Endothelial cell (in vitro differentiated cells): ENCODE measurements at regions not wholly inside any gene's neighbourhood (a gene's known extent, or its start where the extent isn't known, plus 50 kb on each side); places are given as distances from the start of the nearest gene placed in this dataset.

Experiments
- DNase-seq: peaks from one replicate; pipeline ENCODE4 v3.0.0; 2021; ENCODE audit warnings: low spot score
- H3K27ac Mint-ChIP-seq: one replicate; pipeline ENCODE4 v1.8.0; 2021; ENCODE audit warnings: mixed read lengths, inconsistent platforms; ENCODE audit not compliant: unreplicated experiment
- H3K27me3 Mint-ChIP-seq: one replicate; pipeline ENCODE4 v1.8.0; 2021; ENCODE audit warnings: mild to moderate bottlenecking, moderate library complexity, mixed read lengths, inconsistent platforms; ENCODE audit not compliant: unreplicated experiment
- H3K36me3 Mint-ChIP-seq: one replicate; pipeline ENCODE4 v1.8.0; 2021; ENCODE audit warnings: mild to moderate bottlenecking, low read depth, mixed read lengths, inconsistent platforms; ENCODE audit not compliant: unreplicated experiment
- H3K4me1 Mint-ChIP-seq: one replicate; pipeline ENCODE4 v1.8.0; 2021; ENCODE audit warnings: mild to moderate bottlenecking, mixed read lengths, inconsistent platforms; ENCODE audit not compliant: unreplicated experiment
- H3K4me3 Mint-ChIP-seq: one replicate; pipeline ENCODE4 v1.8.0; 2021; ENCODE audit warnings: mild to moderate bottlenecking, mixed read lengths, inconsistent platforms; ENCODE audit not compliant: unreplicated experiment
- H3K9me3 Mint-ChIP-seq: one replicate; pipeline ENCODE4 v1.8.0; 2021; ENCODE audit warnings: mixed read lengths, inconsistent platforms; ENCODE audit not compliant: unreplicated experiment
- TF ChIP-seq, protein P1 (sequence below): fragments of 200-600 bp; sonication (generic); IDR thresholded peaks from one replicate; pipeline ENCODE4 v1.5.0; 2021; ENCODE audit warnings: antibody characterized with exemption; ENCODE audit not compliant: unreplicated experiment

DNA sequence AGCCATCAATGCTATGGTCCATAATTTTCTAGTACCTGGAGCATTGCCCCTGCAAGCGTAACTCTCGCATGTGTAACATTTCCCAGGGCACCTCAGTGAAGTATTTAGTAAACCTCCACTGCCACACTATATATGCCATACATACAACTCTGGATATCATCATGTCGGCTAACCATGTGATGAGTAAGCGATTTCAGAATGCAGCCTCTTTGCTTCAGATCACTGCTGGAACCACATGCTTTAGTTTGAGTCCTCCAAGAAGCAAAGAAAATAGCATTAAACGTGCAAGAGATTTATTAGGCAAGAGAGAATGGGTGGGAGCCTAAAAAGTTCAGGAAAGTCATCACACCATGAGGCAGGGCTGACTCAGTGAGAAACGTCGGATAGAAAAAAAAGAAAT is 635.6 kb upstream of the SLITRK5 start:
- H3K9me3 Mint-ChIP-seq, result no peaks in the 10 kb centered on the region
- no peaks in the 10 kb centered on the region for H3K27me3 Mint-ChIP-seq
- no peaks in the 10 kb centered on the region for H3K4me1 Mint-ChIP-seq
- no peaks in the 10 kb centered on the region for H3K36me3 Mint-ChIP-seq
- no peak overlapping the region for H3K27ac Mint-ChIP-seq
- TF ChIP-seq, protein P1, sequence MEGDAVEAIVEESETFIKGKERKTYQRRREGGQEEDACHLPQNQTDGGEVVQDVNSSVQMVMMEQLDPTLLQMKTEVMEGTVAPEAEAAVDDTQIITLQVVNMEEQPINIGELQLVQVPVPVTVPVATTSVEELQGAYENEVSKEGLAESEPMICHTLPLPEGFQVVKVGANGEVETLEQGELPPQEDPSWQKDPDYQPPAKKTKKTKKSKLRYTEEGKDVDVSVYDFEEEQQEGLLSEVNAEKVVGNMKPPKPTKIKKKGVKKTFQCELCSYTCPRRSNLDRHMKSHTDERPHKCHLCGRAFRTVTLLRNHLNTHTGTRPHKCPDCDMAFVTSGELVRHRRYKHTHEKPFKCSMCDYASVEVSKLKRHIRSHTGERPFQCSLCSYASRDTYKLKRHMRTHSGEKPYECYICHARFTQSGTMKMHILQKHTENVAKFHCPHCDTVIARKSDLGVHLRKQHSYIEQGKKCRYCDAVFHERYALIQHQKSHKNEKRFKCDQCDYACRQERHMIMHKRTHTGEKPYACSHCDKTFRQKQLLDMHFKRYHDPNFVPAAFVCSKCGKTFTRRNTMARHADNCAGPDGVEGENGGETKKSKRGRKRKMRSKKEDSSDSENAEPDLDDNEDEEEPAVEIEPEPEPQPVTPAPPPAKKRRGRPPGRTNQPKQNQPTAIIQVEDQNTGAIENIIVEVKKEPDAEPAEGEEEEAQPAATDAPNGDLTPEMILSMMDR, result no peak
- no peak overlapping the region for H3K4me3 Mint-ChIP-seq
- no peak for DNase-seq

DNA sequence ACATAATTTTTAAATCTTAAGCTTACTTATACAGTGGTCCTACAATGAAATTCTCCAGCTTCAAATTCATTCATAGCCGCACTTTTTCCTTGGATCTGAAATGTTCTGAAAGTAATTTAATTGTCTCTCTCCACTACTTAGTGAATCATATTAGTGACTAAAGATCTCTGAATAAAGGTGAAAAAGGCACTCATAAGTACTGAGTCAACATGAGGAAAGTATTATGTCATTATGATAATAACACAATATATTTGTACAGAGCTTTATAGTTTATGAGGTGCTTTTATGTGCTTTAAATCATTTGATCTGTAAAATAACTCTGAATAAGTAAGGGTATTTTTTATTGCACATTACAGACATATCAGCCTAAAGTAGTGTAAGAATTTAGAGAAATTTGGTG is 628.2 kb upstream of the SLITRK5 start:
- Mint-ChIP-seq H3K27me3 (peaks cover 3% of the 10 kb centered on the region), H3K9me3 (no peaks in the 10 kb centered on the region), H3K4me1 (no peaks in the 10 kb centered on the region), H3K4me3 (no peak overlapping the region), H3K36me3 (no peaks in the 10 kb centered on the region), H3K27ac (no peak overlapping the region)
- TF ChIP-seq, protein P1, result no peak
- no peak for DNase-seq

DNA sequence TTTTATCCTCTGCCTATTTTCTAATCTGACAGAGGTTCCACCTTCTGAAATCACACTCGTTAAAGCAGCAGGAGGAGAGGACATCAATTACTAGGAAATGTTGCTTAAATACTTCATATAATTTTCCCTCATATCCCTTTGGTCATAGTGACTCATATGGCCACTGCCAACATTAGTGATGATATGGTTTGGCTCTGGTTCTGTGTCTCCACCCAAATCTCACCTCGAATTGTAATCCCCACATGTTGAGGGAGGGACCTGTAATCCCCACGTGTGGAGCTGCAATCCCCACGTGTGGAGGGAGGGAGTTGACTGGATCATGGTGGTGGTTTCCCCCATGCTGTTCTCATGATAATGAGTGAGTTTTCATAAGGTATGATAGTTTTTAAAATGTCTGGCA is 618.4 kb upstream of the SLITRK5 start:
- no peaks in the 10 kb centered on the region for H3K36me3 Mint-ChIP-seq
- H3K4me3 Mint-ChIP-seq, result no peak overlapping the region
- no peaks in the 10 kb centered on the region for H3K9me3 Mint-ChIP-seq
- DNase-seq, result no peak
- H3K27me3 Mint-ChIP-seq, result no peaks in the 10 kb centered on the region
- TF ChIP-seq, protein P1, result no peak
- no peaks in the 10 kb centered on the region for H3K4me1 Mint-ChIP-seq
- no peak overlapping the region for H3K27ac Mint-ChIP-seq

DNA sequence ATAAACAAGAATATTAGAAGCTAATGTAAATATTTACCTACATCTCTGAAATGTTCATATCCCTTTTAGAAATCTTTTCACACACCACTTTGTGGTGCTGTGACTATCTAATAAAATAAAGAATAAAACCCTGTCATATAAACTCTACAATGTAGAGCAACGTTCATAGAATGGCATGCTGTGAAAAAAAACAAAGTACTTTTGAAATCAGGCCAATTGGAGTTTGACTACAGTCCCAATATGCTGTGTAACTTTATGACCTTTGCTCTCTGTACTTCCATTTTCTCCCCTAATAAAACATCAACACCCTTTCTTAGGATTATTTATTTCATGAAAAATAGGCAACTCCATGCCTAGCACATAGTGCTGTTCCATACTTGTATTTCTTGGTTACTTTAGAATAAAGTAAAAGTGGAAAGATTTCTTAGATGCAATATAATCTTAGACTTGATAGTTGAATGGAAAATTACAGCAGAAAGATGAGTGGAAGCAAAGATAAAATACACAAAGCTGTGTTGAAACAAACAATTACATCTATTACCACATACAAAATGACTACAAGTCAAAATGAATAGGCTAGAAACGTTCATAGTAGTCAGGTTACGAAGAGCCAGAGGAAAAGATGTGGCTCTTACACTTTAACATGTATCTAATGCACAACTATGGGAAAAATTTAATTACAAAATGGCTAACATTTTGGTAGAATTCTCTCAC is 613.2 kb upstream of the SLITRK5 start:
- H3K27me3 Mint-ChIP-seq, result no peaks in the 10 kb centered on the region
- TF ChIP-seq, protein P1, result no peak
- no peak for DNase-seq
- no peak overlapping the region for H3K4me3 Mint-ChIP-seq
- H3K4me1 Mint-ChIP-seq, result no peaks in the 10 kb centered on the region
- no peak overlapping the region for H3K27ac Mint-ChIP-seq
- H3K9me3 Mint-ChIP-seq, result no peaks in the 10 kb centered on the region
- H3K36me3 Mint-ChIP-seq, result no peaks in the 10 kb centered on the region

DNA sequence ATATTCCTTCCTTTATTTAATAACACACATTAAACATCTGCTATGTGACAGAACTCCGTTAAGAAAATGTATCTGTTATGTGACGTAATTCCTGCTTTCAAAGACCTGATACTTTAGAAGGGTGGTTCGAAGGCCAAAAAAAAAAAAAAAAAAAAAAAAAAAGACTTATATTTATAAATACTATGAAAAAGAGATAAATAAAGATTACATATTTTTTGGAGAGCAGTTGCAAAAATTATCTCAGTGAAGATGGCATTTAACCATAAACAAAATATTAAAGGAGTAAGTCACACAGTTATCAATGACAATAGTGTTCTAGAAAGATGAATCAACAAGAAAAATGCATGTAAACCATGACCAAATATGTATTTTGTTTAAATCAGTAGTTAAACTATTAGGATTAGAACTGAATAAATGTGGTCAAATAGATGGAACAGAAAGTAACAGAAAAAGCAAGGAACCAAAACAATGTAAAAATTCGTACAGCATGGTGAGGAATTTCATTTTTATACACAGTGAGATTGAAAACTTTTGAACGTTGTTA is 612.3 kb upstream of the SLITRK5 start:
- Mint-ChIP-seq H3K4me1 (no peaks in the 10 kb centered on the region), H3K27ac (no peak overlapping the region), H3K4me3 (no peak overlapping the region), H3K9me3 (no peaks in the 10 kb centered on the region), H3K27me3 (no peaks in the 10 kb centered on the region), H3K36me3 (no peaks in the 10 kb centered on the region)
- TF ChIP-seq, protein P1, result no peak
- DNase-seq, result no peak
